Fibroblast of skin of left quadriceps (primary cell): ENCODE measurements at regions not wholly inside any gene's neighbourhood (a gene's known extent, or its start where the extent isn't known, plus 50 kb on each side); places are given as distances from the start of the nearest gene placed in this dataset.
"Not testable (repeated sequence)": the region's sequence is repeated elsewhere in the genome, so short reads cannot be mapped to it uniquely, and the experiment has no call there.

Experiments
- DNase-seq, 2 experiments: peaks; one replicate each; pipeline ENCODE4 v3.0.0-alpha.2; 2013; ENCODE audit warnings: low read depth in 2 of 2

GRCh38 chr4:179112441-179113170, 1670.4 kb upstream of the AGA start:
- no peak for DNase-seq

- DNase-seq = no peak
These were observed 1672.4 kb upstream of the AGA start for GRCh38 chr4:179114615-179115014.

DNA sequence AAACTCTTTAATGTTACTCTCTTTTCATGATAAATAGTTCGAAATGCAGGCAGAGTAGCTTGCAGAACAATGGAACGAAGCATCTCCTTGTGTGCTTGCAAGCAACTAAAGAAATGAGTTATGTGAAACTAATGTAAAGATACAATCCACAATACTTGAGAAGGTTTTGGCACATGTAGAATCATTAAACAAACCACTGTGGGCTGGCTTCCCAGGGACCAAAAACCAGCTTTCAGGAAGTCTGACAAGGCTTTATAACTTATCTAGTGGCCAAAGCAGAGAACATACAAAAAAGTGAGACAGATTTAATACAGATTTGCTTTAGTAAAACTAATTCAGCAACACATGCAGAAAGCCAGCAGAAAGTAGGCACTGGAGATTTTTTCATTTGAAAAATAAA, 1673.8 kb upstream of the AGA start:
- DNase-seq = no peak

GRCh38 chr4:179116581-179116980, 1674.3 kb upstream of the AGA start:
- no peak for DNase-seq

DNA sequence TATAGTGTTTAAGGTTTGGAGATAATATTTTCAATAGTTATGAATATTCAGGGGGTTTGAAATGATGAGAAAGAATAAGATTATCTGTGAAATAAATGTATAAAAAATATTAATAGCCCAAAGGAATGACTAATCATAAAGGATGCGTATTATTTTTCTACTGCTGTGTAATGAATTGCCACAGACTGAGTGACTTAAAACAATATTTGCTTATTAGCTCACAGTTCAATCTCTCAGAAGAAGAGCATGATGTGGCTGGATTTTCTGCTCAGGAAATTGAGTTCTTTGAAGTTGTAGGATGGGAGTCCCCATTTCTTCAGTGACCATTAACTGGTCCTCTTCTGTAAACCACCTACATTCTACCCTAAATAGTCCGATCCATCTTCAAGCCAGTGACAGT, 1680.8 kb upstream of the AGA start:
- DNase-seq = no peak

- DNase-seq = no peak
These were observed 1682.2 kb upstream of the AGA start for GRCh38 chr4:179124419-179124818.

GRCh38 chr4:179124957-179125356, 1682.7 kb upstream of the AGA start:
- DNase-seq = no peak

GRCh38 chr4:179125870-179126269, 1683.6 kb upstream of the AGA start:
- DNase-seq = no peak

GRCh38 chr4:179128299-179128698, 1686.1 kb upstream of the AGA start:
- no peak for DNase-seq

DNA sequence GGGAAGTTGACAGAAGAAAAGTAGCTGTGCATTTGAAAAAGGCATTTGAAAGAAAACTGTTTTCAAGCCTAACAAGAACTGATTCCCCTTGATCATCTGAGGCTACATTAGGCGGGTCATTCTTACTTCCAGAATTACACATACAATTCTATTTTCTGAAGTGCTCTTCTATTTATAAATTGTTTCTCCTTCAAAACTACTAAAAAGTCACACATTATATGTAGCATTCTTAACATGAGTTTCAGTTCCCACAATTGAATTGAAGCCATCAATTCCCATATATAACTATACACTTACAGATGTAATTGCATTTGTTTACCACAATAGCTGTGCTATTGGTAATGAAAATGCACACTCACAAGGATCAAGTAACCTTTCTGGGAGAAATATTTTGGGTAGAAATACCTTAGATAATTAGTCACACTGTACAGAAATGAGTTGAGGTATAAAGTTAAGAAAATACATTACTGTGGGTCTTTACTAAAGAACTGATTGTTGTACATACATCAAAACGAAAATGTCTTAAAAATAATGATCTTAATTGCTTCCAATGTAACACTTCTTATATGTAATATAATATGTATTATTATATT, 1688.0 kb upstream of the AGA start:
- no peak for DNase-seq

DNA sequence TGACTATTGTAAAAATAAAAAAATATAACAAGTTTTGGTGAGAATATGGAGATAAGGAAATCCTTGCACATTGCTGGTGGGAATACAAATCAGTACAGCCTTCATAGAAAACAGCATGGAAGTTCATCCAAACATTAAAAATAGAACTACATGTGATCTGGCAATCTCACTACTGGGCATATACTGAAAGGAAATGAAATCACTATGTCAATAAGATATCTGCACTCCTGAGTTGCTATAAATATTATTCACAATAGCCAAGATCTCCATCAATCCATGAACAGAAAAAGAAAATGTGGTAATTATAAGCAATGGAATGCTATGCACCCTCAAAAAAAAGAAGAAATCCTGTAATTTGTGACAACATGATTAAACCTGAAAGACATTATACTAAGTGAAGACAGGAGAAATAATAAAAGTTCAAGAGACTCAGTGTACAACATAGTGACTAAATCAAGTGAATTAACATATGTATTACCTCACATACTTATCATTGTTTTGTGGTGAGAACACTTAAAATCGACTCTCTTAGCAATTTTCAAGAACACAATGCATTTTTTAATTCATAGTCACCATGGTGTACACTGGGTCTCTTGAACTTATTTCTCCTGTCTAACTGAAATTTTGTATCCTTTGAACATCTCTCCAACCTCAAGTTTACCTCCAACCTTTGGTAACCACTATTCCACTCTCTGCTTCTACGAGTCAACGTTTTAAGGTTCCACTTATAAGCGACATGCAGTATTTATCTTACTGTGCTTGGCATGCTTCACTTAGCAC, 1703.7 kb upstream of the AGA start:
- peak in 1 of 2 experiments; percentile 3 for DNase-seq

- DNase-seq = no peak
These were observed 1709.5 kb upstream of the AGA start for GRCh38 chr4:179151770-179152169.

- DNase-seq = no peak
These were observed 1720.9 kb upstream of the AGA start for GRCh38 chr4:179163147-179163546.

DNA sequence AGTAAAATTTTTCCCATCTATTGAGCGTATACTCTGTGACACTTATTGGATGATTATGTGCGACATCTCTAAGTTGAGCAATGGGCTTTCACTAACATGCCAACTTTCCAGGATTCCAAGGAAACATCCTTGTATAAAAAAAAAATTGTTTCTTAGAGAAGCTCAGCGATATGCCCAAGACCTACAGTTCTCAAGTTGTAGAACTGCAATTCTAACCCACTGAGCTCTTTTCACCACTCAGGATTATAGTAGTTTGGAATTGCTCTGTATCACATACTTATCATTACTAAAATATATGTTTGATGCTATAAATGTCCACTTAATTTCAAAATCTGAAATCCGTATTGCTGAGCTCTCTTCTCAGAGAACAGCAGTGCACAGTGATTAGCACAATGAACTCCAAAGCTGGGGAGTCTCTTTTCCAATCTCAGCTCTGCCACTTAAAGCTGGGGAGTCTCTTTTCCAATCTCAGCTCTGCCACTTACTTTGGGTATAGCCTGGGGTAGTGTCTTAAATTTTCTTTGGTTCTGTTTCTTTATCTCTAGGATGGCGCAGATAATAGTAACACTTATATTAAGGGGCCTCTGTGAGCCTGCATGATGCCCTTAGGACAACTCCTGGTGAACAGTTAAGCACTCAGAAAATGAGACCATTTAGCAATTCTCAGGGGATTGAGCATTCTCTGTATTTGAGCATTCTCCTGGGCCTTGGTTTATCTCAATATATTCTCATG, 1722.2 kb upstream of the AGA start:
- DNase-seq = no peak

DNA sequence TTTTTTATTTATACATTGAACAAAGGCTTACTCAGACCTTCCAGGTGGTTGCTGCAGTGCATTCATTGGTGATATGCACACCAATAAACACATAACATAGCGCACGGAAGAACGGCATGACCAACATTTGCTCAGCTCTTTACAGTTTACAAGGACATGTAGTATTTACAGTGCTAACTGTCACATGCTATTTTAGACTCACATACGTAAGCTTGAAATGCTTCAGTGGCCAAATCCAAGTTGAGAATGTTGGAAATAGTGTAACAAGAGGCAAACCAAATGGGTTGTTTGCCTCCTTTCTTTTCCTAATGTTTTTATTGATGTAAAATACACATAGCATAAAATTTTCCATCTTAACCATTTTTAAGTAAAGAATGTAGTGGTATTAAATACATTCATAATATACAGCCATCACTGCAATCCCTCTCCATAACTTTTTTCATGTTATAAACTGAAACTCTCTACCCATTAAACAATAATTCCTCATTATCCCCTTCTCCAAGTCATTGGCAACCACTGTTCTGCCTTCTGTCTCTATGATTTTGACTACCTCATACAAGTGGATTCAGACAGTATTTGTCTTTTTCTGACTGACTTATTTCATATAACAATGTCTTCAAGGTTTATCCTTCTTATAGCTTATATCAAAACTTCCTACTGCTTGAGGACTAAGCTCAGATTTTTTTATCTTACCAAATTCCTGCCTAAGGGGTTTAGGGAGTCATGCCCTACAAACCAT, 1722.9 kb upstream of the AGA start:
- DNase-seq = no peak

- no peak for DNase-seq
These were observed 1723.6 kb upstream of the AGA start for GRCh38 chr4:179165862-179166261.

- not testable (repeated sequence) for DNase-seq
These were observed 1728.1 kb upstream of the AGA start for GRCh38 chr4:179170308-179170707.

DNA sequence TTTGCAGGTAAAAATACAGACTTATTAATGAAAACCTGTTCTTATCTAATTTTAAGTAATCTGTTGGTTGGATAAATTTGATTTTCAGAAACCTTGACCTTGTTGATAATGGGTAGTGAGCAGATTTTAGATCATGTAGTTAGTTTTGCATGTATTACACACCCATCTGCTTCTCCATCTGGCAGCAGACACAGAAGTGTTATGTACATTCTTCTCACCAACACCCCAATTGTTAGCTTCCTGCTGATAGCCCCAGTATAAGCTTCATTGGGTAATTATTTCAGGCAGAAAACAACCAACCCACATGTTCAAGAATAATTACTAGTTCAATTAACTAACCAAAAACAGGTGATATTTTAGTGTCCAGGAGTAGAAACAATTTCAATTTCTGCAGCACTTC, 1740.5 kb upstream of the AGA start:
- DNase-seq = no peak

GRCh38 chr4:179195887-179196286, 1753.7 kb upstream of the AGA start:
- no peak for DNase-seq

DNA sequence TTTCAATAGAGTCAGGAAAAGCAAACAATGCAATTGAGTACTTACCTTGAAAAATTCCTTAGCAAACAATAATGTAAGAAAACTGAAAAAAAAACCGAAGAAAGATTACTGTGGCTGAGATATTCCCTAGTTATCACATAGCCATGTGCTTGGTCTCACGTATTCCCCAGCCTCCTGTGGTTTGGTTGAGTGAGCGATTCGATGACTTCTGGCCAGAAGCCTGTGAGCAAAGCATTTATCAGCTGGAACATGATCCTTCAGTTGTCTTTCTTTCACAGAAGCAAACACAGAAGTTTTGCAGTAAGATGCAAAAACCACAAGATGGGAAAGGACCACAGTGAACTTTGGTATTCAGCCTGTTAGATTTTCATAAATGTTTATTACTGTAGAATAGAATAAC, 1754.3 kb upstream of the AGA start:
- peak in 1 of 2 experiments; percentile 0 for DNase-seq

- no peak for DNase-seq
These were observed 1758.4 kb upstream of the AGA start for GRCh38 chr4:179200681-179201080.

DNA sequence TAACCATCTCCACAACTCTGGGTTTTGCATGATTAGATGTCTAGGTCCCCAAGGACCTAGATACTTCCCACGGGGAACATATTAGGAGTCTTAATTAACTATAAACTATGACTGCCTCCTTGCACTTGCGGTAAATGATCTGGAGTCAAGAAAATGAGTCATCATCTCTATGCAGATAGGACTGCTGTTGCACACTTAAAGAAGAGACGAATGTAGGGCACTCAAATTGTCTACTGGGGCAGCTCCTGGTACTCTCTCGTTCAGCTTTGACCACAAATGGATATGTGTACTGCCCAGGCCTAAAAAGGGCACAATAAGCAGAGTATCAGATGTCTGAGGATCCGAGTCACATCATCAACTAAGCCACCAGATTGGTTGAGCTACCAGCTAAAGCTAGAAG, 1783.4 kb upstream of the AGA start:
- DNase-seq = no peak
